GM19463 (cell line): ENCODE measurements at regions not wholly inside any gene's neighbourhood (a gene's known extent, or its start where the extent isn't known, plus 50 kb on each side); places are given as distances from the start of the nearest gene placed in this dataset.

Source experiments
- ATAC-seq: cut with Tn5 transposase; IDR thresholded peaks from one replicate; pipeline ENCODE4 v1.9.1; 2021; ENCODE audit warnings: mild to moderate bottlenecking, moderate library complexity; ENCODE audit not compliant: unreplicated experiment

DNA sequence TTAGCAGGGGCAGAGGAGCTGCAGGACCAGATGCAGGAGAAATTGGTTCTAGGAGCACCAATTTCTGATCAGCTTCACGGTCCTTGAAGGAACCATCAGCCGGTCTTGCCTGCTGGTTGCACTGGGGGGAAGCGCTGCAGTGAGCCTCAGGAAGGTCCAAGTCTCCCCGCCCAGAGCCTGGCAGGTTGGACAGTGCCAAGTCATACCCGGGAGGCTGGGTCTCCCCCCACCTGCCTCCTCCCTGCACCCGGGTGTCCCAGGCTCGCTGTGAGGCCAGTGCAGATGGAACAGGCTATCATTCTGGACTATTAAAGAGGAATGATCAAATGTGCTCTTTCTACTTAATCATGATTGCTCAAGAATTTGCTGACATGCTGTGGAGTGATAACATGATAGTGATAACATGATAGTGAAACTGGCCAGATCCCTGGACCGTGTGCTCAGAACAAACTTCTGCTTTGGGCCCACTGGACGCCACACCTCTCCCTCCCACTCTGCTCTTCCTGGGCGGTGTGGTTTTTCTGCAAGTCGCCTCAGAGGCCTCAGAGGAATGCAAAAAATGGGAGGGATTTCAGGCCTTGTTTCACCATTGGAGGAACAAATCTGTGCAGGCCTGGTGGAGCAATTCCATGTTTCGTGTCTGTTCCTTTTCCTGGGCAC is 236.0 kb downstream of the IRF8 start:
- ATAC-seq: no peak

DNA sequence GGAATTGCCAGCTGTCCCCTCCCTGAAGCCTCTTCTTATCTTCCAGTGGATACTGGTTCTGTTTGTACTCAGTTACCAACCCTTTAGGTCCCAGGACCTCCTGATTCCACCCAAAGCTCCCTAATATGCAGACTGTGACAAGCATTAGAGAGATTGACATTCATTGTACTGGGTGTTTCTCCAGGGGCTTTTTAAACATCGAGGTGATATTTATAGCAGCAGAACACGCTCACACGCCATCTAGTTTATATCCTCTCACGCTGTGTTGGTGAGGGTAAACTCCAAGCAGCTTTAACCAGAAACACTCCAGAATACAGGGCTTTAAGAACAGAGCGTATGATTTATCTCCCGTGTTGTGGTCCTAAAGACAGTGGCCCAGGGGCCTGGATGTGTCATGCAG is 238.4 kb downstream of the IRF8 start:
- ATAC-seq: no peak

DNA sequence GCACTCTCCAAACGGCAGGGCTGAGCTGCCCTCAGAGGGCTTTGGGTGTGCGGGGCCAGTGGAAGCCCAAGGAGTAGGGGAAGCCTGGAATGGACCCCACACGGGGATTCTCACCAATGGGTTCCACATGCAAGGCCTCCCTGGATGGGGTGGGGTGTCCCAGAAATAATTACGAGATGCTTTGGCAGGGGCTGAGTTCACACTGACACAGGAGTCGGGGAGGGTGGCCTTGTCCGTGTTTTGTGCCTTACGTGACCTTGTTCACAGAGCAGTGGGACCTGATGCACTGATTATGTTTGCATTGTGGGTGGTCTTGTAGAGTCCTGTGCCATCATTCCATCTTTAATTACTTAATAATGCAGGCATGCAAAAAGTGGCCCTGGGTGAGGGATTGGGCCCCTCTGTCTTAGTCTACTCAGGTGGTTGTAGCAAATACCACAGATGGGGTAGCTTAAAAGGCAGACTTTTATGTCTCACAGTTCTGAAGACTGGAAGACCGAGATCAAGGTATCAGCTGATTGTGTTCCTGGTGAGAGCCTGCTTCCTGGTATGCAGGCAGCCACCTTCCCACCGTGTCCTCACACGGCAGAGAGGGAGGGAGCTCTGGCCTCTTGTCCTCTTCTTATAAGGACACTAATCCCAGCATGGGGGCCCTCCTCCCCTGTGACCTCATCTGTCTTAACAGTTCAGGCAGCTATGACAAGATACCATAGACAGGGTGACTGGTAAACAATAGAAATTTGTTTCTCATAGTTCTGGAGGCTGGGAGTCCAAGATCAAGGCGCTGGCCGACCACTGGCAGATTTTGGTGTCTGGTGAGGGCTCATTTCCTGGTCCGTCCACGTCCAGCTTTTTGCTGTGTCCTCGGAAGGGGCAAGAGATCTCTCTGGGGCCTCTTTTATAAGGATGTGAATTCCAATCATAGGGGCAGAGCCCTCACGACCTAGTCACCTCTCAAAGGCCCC is 239.4 kb downstream of the IRF8 start:
- no peak for ATAC-seq

DNA sequence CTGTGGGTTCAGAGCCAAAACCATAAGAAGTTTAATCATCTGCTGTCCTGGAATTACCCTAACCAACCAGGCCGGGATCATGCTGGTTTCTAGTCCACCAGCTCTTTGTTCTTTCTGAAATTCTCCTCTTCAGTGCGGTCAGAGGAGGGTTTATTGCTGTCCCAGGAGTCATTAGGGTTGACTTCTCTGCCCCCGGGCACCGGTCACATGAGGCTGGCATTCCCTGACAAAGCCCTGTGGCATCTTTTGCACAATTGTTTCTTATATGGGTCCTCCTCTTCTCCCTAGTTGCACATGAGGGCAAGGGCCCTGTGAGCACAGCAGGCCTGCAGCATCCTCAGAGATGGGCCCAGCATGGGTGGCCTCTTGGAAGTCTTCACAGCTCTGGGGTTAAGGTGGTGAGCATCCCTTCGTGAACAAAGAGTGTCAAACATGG is 243.9 kb downstream of the IRF8 start:
- peak; percentile 50 for ATAC-seq

DNA sequence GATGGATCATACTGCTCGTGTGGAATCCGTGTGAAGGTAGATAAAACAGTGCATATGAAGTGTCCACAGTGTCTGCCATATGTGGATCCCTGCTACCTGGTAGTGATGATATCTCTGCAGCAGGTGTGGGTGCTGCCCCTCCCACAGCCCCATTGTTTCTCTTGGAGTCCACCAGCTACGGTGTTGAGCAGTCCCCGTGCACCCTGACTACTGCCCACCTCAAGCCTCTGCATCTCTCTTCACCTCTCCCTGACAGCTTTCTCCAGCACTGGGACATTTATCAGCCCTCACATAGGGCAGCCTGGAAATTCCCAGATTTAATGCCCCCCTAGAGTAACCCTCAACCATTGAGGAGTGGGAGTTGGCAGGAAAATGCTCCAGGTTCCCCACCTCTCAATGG is 244.7 kb downstream of the IRF8 start:
- ATAC-seq: no peak

- no peak for ATAC-seq
Measured at GRCh38 chr16:86145669-86146068, 246.7 kb downstream of the IRF8 start.

DNA sequence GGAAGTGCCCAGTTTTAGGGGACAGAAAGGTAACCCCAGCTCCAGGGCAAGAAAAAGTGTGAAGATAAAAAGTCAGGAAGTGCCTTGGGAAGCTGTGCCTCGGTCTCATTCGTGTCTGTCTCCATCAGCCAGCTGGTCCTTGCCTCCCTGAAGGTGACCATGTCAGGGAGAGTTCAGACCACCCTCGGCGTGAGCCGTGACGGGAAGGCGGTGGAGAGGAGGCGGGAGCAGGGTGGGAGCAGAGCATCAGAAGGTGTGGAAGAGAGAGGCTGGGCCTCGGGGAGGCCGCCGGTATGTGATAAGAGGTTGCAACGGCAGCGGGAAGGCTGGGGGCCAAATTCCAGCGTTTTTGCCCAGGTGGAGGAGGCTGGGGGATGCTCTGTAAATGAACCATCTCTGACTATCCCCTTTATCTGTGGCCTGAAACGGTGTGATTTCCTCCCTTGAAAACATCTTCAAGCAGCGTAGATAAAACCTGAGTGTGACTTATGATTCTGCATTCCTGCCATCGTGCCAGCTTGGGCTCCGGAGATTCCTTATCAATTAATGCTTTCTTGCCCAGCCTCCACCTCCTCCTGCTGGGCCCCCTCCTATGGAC is 251.8 kb downstream of the IRF8 start:
- ATAC-seq: no peak

DNA sequence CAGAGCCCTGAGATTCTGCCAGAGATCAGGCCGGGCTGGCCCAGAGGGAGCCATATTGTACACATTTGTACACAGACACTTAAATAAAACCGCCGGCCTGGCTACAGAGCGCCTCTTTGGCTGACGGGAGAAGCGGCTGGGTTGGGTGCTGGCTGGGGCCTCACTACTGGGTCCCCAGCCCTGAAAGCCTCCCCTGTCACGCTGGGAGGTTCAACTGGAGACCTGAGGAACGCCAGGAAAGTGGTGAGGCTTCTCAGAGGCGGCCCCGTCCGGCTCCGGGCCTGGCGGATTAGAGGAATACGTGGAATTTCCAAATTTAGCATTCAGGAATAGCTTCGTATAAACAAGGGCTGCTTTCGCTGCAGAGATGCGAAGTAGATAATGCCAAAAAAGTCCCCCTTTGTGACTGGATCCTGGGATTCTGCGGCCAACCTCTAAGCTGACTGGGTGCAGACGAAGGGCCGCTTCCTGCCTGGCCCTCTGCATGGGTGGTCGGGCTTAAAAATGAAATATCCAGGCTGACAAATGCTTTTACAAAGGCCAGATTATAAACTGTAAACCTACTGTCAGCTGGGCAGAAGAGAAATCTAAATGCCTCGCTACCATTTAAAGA is 252.4 kb downstream of the IRF8 start:
- ATAC-seq: no peak

- ATAC-seq: no peak
Measured at GRCh38 chr16:86156155-86156554, 257.2 kb downstream of the IRF8 start.

DNA sequence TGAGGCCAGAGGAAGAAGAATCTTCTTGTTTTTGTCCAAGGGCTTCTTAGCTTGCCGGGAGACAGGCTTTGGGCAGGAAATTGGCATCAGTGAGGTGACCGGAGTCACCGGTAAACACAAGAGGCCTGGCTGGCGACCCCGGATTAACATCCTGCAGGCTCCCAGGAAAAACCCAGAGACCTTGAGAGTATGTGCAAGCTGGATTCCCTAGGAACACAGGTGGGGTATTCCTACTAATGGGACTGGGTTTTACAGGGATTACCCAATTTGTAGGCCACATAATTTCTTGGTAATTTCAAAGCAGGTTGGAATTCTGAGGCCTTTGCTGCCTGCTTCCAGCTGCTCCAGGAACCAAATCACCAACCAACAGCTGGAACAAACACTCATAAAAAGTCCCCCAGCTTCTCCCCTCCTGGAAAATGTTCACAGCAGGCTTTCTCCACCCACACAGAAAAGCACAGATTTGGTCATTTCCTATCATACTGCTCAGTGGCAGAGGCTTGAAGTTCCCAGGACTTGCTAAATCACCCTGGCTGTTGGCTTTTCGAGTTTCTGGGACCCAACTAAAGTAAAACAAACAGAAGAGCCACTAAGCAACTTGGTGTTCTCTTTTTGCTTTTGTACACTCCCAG is 258.8 kb downstream of the IRF8 start:
- ATAC-seq: no peak

GRCh38 chr16:86158688-86159360 is 259.9 kb downstream of the IRF8 start:
- no peak for ATAC-seq

DNA sequence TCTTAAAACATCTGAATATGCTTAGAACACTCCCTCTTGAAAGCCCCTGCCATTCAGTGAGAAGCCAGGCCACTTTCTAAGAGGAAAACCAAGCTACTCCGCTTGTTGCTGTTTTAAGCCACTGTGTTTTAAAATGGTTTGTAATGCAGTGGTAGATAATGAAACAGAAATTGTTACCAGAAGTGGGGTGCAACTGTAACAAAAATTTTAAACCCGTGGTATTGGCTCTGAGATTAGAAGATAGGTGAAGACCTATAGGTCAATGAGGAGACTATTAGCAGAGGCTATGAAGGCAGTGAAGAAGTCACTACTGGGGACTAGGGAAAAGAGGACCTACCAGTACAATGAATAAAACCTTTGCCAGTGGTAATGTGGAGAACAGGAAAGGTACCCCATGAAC is 266.5 kb downstream of the IRF8 start:
- no peak for ATAC-seq

DNA sequence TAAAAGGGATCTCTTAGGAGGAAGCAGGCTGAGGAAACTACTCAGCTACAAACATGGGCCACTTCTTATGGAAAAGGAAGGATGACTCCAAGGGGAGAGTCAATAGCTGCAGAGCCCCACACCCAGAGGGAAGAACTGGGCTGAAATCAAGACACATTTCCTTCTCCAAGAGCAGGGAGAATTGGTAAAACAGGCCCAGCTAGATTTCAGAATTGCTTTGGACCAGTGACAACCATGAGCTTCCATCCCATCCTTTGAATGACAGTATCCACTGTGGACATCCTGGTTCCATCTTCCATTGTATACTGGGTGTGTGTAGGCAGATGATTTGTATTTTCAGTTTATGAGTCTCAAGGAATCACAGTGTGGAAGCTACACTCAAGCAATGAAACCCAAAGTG is 267.5 kb downstream of the IRF8 start:
- no peak for ATAC-seq

- ATAC-seq: no peak
Measured at GRCh38 chr16:86167061-86167460, 268.1 kb downstream of the IRF8 start.

DNA sequence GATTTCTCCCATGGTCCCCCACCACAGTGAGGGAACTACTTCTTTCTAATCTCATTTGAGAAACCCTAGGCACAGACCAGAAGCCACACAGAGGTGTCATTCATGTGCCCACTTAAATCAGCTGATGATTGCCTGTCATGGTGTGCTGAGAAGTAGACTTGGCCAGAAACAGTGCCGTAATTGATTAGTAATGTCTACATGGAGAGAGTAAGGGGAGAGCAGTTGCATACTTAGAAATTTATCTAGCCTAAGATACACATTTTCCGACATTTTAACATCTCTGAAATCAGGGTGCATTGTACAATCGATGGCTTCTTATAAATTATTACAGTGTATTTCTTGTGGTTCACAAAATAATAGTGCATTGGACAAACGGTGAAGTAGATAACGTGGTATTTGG is 271.8 kb downstream of the IRF8 start:
- ATAC-seq: no peak

DNA sequence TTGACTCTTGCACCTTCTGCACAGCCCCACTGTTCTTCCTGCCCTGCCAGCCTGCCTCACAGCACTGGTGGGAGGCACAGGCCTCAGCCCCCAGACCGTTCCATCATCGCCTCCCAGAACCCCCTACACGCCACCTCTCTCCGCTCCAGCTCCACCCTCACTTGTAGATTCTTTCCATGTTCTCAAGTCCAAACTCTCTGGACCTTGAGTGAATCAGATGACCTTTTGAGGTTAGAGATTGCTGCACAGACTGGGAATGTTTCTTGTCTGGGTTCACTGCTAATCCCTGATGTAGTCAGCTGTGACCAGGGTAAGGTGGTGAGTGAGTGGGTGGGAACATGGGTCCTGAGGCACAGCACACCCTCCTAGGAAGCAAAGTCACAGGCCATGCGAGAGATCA is 272.4 kb downstream of the IRF8 start:
- no peak for ATAC-seq

DNA sequence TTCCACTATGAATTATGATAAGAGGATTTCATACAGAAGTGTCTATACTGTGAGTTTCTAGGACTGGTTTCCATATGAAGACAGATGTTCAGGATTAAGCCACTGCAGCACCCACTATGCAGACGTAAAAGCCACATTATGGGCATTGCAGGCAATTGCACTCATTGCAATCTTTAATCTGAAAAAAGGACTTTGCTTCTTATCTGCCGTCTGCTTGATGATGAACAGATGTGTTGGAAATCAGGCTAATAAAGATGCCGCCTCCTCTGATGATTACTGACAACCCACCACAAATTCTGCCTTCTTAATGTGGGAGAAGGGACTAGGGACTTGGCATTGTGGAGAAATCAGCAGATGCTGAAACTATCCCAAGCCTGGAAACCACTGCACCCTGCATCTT is 276.9 kb downstream of the IRF8 start:
- ATAC-seq: no peak

GRCh38 chr16:86176462-86176861 is 277.5 kb downstream of the IRF8 start:
- ATAC-seq: no peak

GRCh38 chr16:86180244-86180643 is 281.3 kb downstream of the IRF8 start:
- no peak for ATAC-seq

- no peak for ATAC-seq
Measured at GRCh38 chr16:86180780-86181179, 281.8 kb downstream of the IRF8 start.
